ENCODE measurements at regions not wholly inside any gene's neighbourhood (a gene's known extent, or its start where the extent isn't known, plus 50 kb on each side); places are given as distances from the start of the nearest gene placed in this dataset.
A peak's percentile ranks its signal among the peaks of the same experiment; 100 is the strongest.
"Not testable (repeated sequence)": the region's sequence is repeated elsewhere in the genome, so short reads cannot be mapped to it uniquely, and the experiment has no call there.

- H3K4me1 Mint-ChIP-seq, DNase-seq, H3K36me3 Mint-ChIP-seq, H3K27me3 Mint-ChIP-seq, H3K27ac Mint-ChIP-seq, H3K4me3 Mint-ChIP-seq, H3K9me3 Mint-ChIP-seq: not testable (repeated sequence)
Observed at GRCh38 chr15:21357056-21357455, 83.2 kb downstream of the POTEB3 start.

GRCh38 chr15:21355944-21356343 is 84.4 kb downstream of the POTEB3 start:
- not testable (repeated sequence) for H3K9me3 Mint-ChIP-seq, H3K27ac Mint-ChIP-seq, H3K4me3 Mint-ChIP-seq, H3K36me3 Mint-ChIP-seq, H3K27me3 Mint-ChIP-seq, H3K4me1 Mint-ChIP-seq, DNase-seq

GRCh38 chr15:21354597-21354996 is 85.7 kb downstream of the POTEB3 start:
- not testable (repeated sequence) for H3K4me3 Mint-ChIP-seq, DNase-seq, H3K9me3 Mint-ChIP-seq, H3K27ac Mint-ChIP-seq, H3K36me3 Mint-ChIP-seq, H3K27me3 Mint-ChIP-seq, H3K4me1 Mint-ChIP-seq

DNA sequence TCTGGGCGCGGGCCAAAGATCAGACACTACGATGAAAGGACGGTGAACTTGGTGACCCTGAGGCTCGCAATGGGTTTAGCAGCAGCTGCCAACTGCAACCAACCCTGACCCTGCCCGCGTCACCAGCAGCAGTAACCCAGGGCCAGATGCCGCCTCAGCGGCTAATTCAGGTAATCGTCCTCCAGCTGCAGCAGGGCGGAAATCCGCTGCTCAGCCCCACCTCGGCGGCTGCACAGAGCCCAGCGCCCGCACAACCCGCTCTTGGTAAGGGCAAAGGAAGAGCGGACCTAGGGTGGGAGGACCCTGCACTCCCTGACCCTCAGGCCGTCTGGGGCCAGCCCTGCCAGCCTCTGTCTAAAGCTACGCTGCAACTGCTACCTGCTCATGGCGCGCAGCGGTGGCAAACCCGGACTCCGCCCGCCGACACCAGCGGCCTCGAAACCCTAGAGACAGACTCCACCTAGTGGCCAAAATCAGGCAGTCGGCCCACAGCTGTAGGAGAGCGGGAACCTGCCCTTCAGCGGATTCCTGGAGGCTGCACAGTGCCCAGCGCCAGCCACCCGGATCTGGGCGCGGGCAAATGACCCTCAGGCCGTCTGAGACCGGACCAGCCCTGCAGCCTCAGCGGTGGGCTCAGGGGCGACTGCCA is 87.5 kb downstream of the POTEB3 start:
- not testable (repeated sequence) for H3K36me3 Mint-ChIP-seq, H3K27ac Mint-ChIP-seq, DNase-seq, H3K9me3 Mint-ChIP-seq, H3K4me3 Mint-ChIP-seq, H3K4me1 Mint-ChIP-seq, H3K27me3 Mint-ChIP-seq

GRCh38 chr15:21344960-21345359 is 95.3 kb downstream of the POTEB3 start:
- not testable (repeated sequence) for H3K27ac Mint-ChIP-seq, H3K4me1 Mint-ChIP-seq, H3K36me3 Mint-ChIP-seq, H3K27me3 Mint-ChIP-seq, H3K4me3 Mint-ChIP-seq, H3K9me3 Mint-ChIP-seq
- DNase-seq, result peak; percentile 6

GRCh38 chr15:21344500-21344899 is 95.8 kb downstream of the POTEB3 start:
- H3K27ac Mint-ChIP-seq, H3K4me1 Mint-ChIP-seq, H3K36me3 Mint-ChIP-seq, H3K27me3 Mint-ChIP-seq, H3K4me3 Mint-ChIP-seq, H3K9me3 Mint-ChIP-seq, DNase-seq: not testable (repeated sequence)

- H3K9me3 Mint-ChIP-seq, H3K36me3 Mint-ChIP-seq, H3K27me3 Mint-ChIP-seq, H3K4me1 Mint-ChIP-seq, H3K4me3 Mint-ChIP-seq, DNase-seq, H3K27ac Mint-ChIP-seq: not testable (repeated sequence)
Observed at GRCh38 chr15:21337028-21337427, 103.3 kb downstream of the POTEB3 start.

DNA sequence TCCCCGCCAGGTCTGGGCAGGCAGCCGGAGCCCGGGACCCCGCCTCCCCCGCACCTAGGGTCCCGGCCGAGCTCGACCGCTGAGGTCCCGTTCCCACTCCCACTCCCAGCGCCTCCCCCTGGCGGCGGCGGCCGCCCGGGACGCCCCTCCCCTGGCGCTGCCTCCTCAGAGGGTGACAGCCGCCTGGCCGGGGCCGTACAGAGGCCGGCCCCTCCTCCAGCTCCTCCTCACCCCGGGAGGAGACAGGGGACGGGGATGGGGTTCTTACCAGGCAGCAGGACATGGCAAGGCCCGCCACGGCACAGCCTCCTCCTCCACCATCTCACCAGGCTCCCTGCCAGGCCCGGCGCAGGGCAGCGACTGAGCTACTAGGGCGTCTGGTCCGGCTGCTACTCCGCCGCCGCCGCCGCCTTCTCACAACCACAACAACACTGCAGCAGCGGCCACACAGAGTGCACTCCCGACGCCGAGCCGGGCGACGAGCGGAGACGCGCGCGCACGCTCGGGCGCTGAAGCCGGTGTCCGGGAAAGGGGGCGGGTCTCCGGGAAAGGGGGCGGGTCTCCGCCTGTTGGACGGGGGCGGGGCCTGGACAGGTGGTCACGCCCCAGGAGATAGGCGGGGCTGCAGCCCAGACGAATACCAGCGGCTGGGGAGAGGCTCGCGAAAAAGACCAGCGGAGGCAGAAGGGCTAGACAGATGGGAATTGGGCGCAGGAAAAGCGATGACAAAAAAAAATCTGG is 115.4 kb downstream of the POTEB3 start:
- not testable (repeated sequence) for H3K27ac Mint-ChIP-seq, H3K9me3 Mint-ChIP-seq, H3K36me3 Mint-ChIP-seq, H3K4me1 Mint-ChIP-seq, H3K27me3 Mint-ChIP-seq
- DNase-seq, result peak; percentile 17
- peak overlapping the region; percentile 42 for H3K4me3 Mint-ChIP-seq

DNA sequence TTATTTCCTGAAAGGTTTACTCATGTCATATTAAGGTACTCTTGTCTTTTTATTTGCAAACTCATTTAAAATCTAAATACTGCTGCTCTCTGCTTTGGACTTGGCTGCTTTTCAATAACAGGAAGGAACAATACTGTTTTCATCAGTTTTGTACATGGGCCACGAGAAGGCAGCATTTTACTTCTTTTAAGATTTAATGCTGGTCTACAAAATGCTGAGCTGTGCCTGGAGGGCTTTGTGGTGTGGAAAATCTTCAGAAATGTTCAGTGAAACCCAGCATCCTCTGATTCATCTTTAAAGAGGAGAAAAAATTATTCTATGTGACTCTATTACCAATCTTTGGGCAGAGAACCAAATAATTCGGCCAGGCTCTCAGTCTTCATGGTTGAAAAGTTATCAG is 155.9 kb downstream of the POTEB3 start:
- not testable (repeated sequence) for H3K4me3 Mint-ChIP-seq, H3K36me3 Mint-ChIP-seq, H3K27ac Mint-ChIP-seq, DNase-seq, H3K4me1 Mint-ChIP-seq, H3K27me3 Mint-ChIP-seq, H3K9me3 Mint-ChIP-seq

GRCh38 chr15:21283210-21283609 is 157.1 kb downstream of the POTEB3 start:
- not testable (repeated sequence) for H3K4me1 Mint-ChIP-seq

DNA sequence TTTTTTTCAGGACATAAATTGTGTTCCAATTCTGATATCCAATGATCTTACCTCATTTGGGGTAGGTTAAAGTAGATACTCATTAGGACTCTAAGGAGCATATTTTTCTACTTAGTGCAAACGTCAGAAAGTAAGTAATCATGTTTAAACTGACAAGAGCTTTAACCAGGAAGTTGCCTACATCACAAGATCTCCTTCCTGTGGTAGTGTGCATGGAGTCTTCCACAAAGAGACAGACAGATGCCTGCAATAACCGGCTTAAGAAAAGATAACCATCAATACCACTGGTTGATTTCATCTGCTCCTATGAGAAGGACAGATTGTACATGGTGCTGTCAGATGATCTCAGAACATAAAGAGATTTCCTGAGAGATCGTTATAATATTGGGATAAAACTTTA is 160.0 kb downstream of the POTEB3 start:
- not testable (repeated sequence) for H3K36me3 Mint-ChIP-seq, H3K9me3 Mint-ChIP-seq, H3K27ac Mint-ChIP-seq

More at GRCh38 chr15:21283210-21283609, 157.1 kb downstream of the POTEB3 start:
- H3K27ac Mint-ChIP-seq, DNase-seq, H3K4me3 Mint-ChIP-seq, H3K36me3 Mint-ChIP-seq, H3K9me3 Mint-ChIP-seq, H3K27me3 Mint-ChIP-seq: not testable (repeated sequence)

DNA sequence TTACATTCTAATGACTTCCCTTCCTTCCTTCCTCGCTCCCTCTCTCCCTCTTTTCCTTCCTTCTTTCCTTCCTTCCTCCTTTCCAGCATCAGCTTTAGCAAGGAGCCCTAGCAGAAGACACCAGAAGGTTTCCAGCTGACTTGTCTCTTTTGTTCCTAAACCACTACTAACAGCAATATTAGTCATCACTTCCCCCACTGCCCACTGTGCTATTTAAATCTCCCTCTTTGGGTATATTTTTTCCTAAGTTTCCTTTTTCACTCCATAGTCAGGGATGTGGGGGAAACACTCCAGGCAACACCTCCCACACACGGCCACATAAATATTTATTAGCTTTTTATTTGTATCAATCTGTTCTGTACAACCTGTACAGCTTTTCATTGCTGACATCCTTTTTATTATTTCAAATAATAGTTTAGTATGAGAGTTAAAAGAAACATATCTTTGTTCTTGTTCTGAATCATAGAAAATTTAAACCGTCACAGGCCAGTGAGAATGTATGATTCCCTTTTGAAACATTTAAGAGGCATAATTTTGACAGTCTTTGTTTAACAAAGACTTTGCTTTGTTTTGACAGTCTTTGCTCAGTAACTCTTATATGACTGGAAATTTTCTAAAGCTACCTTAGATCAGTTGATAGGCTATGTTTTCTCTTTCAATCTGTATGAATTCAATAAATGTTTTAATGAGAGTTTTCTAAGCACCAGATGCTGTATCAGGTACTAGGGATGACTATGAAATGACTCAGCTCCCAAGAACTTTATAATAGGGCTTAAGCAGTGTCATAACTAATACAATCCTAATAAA is 167.9 kb downstream of the POTEB3 start:
- not testable (repeated sequence) for DNase-seq, H3K36me3 Mint-ChIP-seq, H3K4me3 Mint-ChIP-seq, H3K27me3 Mint-ChIP-seq, H3K27ac Mint-ChIP-seq, H3K4me1 Mint-ChIP-seq, H3K9me3 Mint-ChIP-seq

More for the DNA sequence above, 160.0 kb downstream of the POTEB3 start:
- H3K4me1 Mint-ChIP-seq, H3K27me3 Mint-ChIP-seq, DNase-seq, H3K4me3 Mint-ChIP-seq: not testable (repeated sequence)

DNA sequence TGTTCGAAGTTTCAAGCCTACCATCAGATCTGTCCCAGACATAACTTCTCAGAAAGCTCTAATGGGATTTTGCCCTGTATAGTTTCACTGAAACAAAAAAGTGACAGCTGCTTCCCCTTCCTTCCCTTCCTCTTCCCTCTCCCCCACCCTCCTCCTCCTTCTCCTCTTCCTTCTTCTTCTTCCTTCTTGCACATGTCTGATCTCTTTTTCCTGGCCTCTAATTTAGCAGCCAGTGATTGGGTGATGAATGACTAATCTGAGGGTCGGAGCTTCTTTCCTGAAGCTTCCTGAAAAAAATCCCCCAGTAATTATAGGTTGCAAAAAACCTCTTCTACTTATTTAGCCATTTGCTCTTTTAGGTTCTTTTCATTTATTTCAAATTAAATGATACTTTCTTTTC is 168.7 kb downstream of the POTEB3 start:
- H3K4me1 Mint-ChIP-seq, result peaks cover 5% of the 10 kb centered on the region
- peaks cover 9% of the 10 kb centered on the region for H3K27me3 Mint-ChIP-seq
- H3K9me3 Mint-ChIP-seq, result no peaks in the 10 kb centered on the region
- DNase-seq, result no peak
- no peak overlapping the region for H3K4me3 Mint-ChIP-seq
- H3K27ac Mint-ChIP-seq, result no peak overlapping the region
- H3K36me3 Mint-ChIP-seq, result no peaks in the 10 kb centered on the region

- Mint-ChIP-seq H3K36me3 (no peaks in the 10 kb centered on the region), H3K9me3 (no peaks in the 10 kb centered on the region), H3K4me1 (peaks cover 5% of the 10 kb centered on the region), H3K27me3 (peaks cover 11% of the 10 kb centered on the region), H3K27ac (no peak overlapping the region), H3K4me3 (no peak overlapping the region)
- no peak for DNase-seq
Observed at GRCh38 chr15:21270474-21270873, 169.8 kb downstream of the POTEB3 start.

DNA sequence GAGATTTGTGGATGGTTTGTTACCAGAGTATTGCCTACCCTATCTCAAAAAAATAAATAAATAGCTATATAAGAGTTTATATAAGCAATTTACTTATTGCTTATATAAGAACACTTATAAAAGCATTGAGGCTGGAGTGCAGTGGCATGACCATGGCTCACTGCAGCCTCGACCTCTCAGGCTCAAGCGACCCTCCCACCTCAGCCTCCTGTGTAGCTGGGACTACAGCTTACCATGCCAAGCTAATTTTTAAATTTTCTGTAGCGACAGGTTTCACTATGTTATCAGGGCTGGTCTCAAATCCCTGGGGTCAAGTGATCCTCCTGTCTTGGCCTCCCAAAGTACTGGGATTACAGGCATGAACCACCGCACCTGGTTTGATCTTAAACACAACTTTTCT is 170.6 kb downstream of the POTEB3 start:
- H3K27me3 Mint-ChIP-seq, result peaks cover 11% of the 10 kb centered on the region
- not testable (repeated sequence) for H3K4me3 Mint-ChIP-seq, H3K36me3 Mint-ChIP-seq, H3K9me3 Mint-ChIP-seq, H3K27ac Mint-ChIP-seq, H3K4me1 Mint-ChIP-seq, DNase-seq

- Mint-ChIP-seq H3K36me3 (no peaks in the 10 kb centered on the region), H3K4me3 (no peak overlapping the region), H3K9me3 (no peaks in the 10 kb centered on the region), H3K4me1 (peaks cover 5% of the 10 kb centered on the region), H3K27ac (no peak overlapping the region), H3K27me3 (peaks cover 11% of the 10 kb centered on the region)
- no peak for DNase-seq
Observed at GRCh38 chr15:21269121-21269520, 171.2 kb downstream of the POTEB3 start.

Measured in activated naive CD8-positive, alpha-beta T cell treated with anti-CD3 and anti-CD28 coated beads for 36 hours (primary cell).